ENCODE measurements at regions not wholly inside any gene's neighbourhood (a gene's known extent, or its start where the extent isn't known, plus 50 kb on each side); places are given as distances from the start of the nearest gene placed in this dataset.
"Not testable (repeated sequence)": the region's sequence is repeated elsewhere in the genome, so short reads cannot be mapped to it uniquely, and the experiment has no call there.

- H3K9me3 ChIP-seq (ENCODE audit: insufficient read depth, low read length), result no peaks in the 10 kb centered on the region
- no peak overlapping the region for H3K9ac ChIP-seq (ENCODE audit: insufficient read length, low read depth)
- no peaks in the 10 kb centered on the region for H3K36me3 ChIP-seq (ENCODE audit: insufficient read depth, insufficient read length, low read length)
- no peaks in the 10 kb centered on the region for H3K4me1 ChIP-seq (ENCODE audit: insufficient read depth, insufficient read length)
- H3K4me3 ChIP-seq (ENCODE audit: insufficient read length, low read depth), result no peak overlapping the region
- no peak for DNase-seq (ENCODE audit: low read depth, low spot score)
- H3K27me3 ChIP-seq (ENCODE audit: insufficient read depth, insufficient read length), result no peaks in the 10 kb centered on the region
- no peak for TF ChIP-seq SUZ12 (IDR thresholded peaks at IDR 0.05; ENCODE audit: extremely low read depth, insufficient read depth, insufficient read length)
- TF ChIP-seq YY1 (IDR thresholded peaks at IDR 0.05; ENCODE audit: insufficient read depth, insufficient read length), result no peak
- no peak for TF ChIP-seq ZNF274 (IDR thresholded peaks at IDR 0.05; ENCODE audit: low read depth, low read length)
Observed at GRCh38 chr13:58706421-58706820, 1074.9 kb downstream of the PCDH17 start.

GRCh38 chr13:58712191-58712590 lies 1080.6 kb downstream of the PCDH17 start:
- Histone ChIP-seq H3K9ac (ENCODE audit: insufficient read length, low read depth) (no peak overlapping the region), H3K36me3 (ENCODE audit: insufficient read depth, insufficient read length, low read length) (no peaks in the 10 kb centered on the region), H3K27me3 (ENCODE audit: insufficient read depth, insufficient read length) (no peaks in the 10 kb centered on the region), H3K4me1 (ENCODE audit: insufficient read depth, insufficient read length) (no peaks in the 10 kb centered on the region), H3K4me3 (ENCODE audit: insufficient read length, low read depth) (no peak overlapping the region), H3K9me3 (ENCODE audit: insufficient read depth, low read length) (no peaks in the 10 kb centered on the region)
- TF ChIP-seq YY1 (IDR thresholded peaks at IDR 0.05; ENCODE audit: insufficient read depth, insufficient read length) (no peak), ZNF274 (IDR thresholded peaks at IDR 0.05; ENCODE audit: low read depth, low read length) (no peak), SUZ12 (IDR thresholded peaks at IDR 0.05; ENCODE audit: extremely low read depth, insufficient read depth, insufficient read length) (no peak)
- no peak for DNase-seq (ENCODE audit: low read depth, low spot score)

- not testable (repeated sequence) for H3K36me3 ChIP-seq (ENCODE audit: insufficient read depth, insufficient read length, low read length); H3K4me3 ChIP-seq (ENCODE audit: insufficient read length, low read depth); DNase-seq (ENCODE audit: low read depth, low spot score); H3K9ac ChIP-seq (ENCODE audit: insufficient read length, low read depth); H3K4me1 ChIP-seq (ENCODE audit: insufficient read depth, insufficient read length); H3K9me3 ChIP-seq (ENCODE audit: insufficient read depth, low read length); H3K27me3 ChIP-seq (ENCODE audit: insufficient read depth, insufficient read length)
Observed at GRCh38 chr13:58714016-58714415, 1082.5 kb downstream of the PCDH17 start.

- DNase-seq (ENCODE audit: low read depth, low spot score), result no peak
- no peaks in the 10 kb centered on the region for H3K36me3 ChIP-seq (ENCODE audit: insufficient read depth, insufficient read length, low read length)
- no peak overlapping the region for H3K9ac ChIP-seq (ENCODE audit: insufficient read length, low read depth)
- no peaks in the 10 kb centered on the region for H3K9me3 ChIP-seq (ENCODE audit: insufficient read depth, low read length)
- H3K4me3 ChIP-seq (ENCODE audit: insufficient read length, low read depth), result no peak overlapping the region
- H3K4me1 ChIP-seq (ENCODE audit: insufficient read depth, insufficient read length), result no peaks in the 10 kb centered on the region
- no peaks in the 10 kb centered on the region for H3K27me3 ChIP-seq (ENCODE audit: insufficient read depth, insufficient read length)
- no peak for TF ChIP-seq SUZ12 (IDR thresholded peaks at IDR 0.05; ENCODE audit: extremely low read depth, insufficient read depth, insufficient read length)
- TF ChIP-seq ZNF274 (IDR thresholded peaks at IDR 0.05; ENCODE audit: low read depth, low read length), result no peak
- no peak for TF ChIP-seq YY1 (IDR thresholded peaks at IDR 0.05; ENCODE audit: insufficient read depth, insufficient read length)
Observed at GRCh38 chr13:58721273-58721672, 1089.7 kb downstream of the PCDH17 start.

GRCh38 chr13:58728126-58728525 lies 1096.6 kb downstream of the PCDH17 start:
- Histone ChIP-seq H3K9ac (ENCODE audit: insufficient read length, low read depth) (no peak overlapping the region), H3K27me3 (ENCODE audit: insufficient read depth, insufficient read length) (no peaks in the 10 kb centered on the region), H3K9me3 (ENCODE audit: insufficient read depth, low read length) (no peaks in the 10 kb centered on the region), H3K4me3 (ENCODE audit: insufficient read length, low read depth) (no peak overlapping the region), H3K4me1 (ENCODE audit: insufficient read depth, insufficient read length) (no peaks in the 10 kb centered on the region), H3K36me3 (ENCODE audit: insufficient read depth, insufficient read length, low read length) (no peaks in the 10 kb centered on the region)
- TF ChIP-seq SUZ12 (IDR thresholded peaks at IDR 0.05; ENCODE audit: extremely low read depth, insufficient read depth, insufficient read length) (no peak), YY1 (IDR thresholded peaks at IDR 0.05; ENCODE audit: insufficient read depth, insufficient read length) (no peak), ZNF274 (IDR thresholded peaks at IDR 0.05; ENCODE audit: low read depth, low read length) (no peak)
- DNase-seq (ENCODE audit: low read depth, low spot score), result no peak

DNA sequence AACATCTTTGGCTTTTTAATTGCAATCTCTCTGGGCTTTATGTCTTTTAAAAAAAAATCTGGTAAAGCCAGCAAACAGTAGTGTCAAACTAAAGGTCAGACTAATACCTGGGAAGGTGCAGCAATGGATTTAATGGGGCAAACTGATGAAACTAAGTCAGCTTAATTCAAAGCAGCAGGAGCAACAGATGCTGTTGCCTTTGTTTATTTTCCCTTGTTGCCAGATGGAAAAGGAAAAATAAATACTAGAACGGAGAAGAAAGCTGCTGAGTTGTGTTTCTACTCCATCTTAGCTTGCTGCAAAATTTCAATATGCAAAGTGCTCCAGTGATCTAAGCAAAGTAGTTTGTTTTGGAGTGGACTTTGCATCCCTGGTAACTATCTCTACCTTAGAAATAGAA lies 1097.8 kb downstream of the PCDH17 start:
- Histone ChIP-seq H3K27me3 (ENCODE audit: insufficient read depth, insufficient read length) (no peaks in the 10 kb centered on the region), H3K9me3 (ENCODE audit: insufficient read depth, low read length) (no peaks in the 10 kb centered on the region), H3K9ac (ENCODE audit: insufficient read length, low read depth) (no peak overlapping the region), H3K4me1 (ENCODE audit: insufficient read depth, insufficient read length) (no peaks in the 10 kb centered on the region), H3K36me3 (ENCODE audit: insufficient read depth, insufficient read length, low read length) (no peaks in the 10 kb centered on the region), H3K4me3 (ENCODE audit: insufficient read length, low read depth) (no peak overlapping the region)
- no peak for TF ChIP-seq YY1 (IDR thresholded peaks at IDR 0.05; ENCODE audit: insufficient read depth, insufficient read length)
- DNase-seq (ENCODE audit: low read depth, low spot score), result no peak

DNA sequence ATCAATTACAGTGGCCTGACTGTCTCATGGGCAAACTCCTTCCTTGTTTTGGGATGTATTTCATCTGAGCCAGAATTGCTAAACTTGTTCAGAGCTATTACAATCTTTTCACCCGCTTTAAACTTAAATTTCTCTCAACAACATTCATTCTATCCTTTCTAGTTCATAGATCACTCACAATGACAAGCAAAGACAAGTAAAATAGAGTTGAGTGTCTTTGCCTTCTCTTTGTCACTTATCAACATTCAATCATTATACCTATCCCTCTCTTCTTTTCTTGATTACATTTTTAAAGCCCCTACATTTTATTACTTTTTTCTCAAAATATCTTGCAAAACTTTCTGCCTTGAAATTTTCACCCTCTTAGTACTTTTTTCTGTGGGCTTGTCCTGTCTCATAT lies 1113.1 kb downstream of the PCDH17 start:
- no peaks in the 10 kb centered on the region for H3K9me3 ChIP-seq (ENCODE audit: insufficient read depth, low read length)
- no peaks in the 10 kb centered on the region for H3K27me3 ChIP-seq (ENCODE audit: insufficient read depth, insufficient read length)
- H3K9ac ChIP-seq (ENCODE audit: insufficient read length, low read depth), result no peak overlapping the region
- no peaks in the 10 kb centered on the region for H3K36me3 ChIP-seq (ENCODE audit: insufficient read depth, insufficient read length, low read length)
- H3K4me1 ChIP-seq (ENCODE audit: insufficient read depth, insufficient read length), result no peaks in the 10 kb centered on the region
- DNase-seq (ENCODE audit: low read depth, low spot score), result no peak
- no peak overlapping the region for H3K4me3 ChIP-seq (ENCODE audit: insufficient read length, low read depth)
- TF ChIP-seq YY1 (IDR thresholded peaks at IDR 0.05; ENCODE audit: insufficient read depth, insufficient read length), result no peak
- TF ChIP-seq SUZ12 (IDR thresholded peaks at IDR 0.05; ENCODE audit: extremely low read depth, insufficient read depth, insufficient read length), result no peak
- TF ChIP-seq ZNF274 (IDR thresholded peaks at IDR 0.05; ENCODE audit: low read depth, low read length), result no peak

DNA sequence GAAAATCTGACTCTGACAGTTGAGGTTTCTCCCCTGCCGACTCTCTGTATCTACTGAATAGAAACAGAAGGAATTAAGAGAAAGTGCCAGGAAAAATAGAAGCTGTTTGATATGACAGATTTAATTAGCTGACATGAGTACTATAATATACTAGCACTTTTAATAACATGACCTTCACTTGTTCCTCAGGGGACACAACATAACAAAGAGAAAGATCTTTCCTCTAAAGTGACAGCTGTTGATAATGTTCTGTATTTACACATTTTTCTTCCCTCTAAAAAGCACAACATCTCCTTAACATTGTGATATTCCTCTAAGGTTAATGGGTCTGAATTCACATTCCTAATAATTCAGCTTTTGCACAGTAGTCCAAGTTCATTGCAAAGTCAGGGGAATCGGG lies 1136.0 kb downstream of the PCDH17 start:
- Histone ChIP-seq H3K4me1 (ENCODE audit: insufficient read depth, insufficient read length) (no peaks in the 10 kb centered on the region), H3K27me3 (ENCODE audit: insufficient read depth, insufficient read length) (no peaks in the 10 kb centered on the region), H3K9ac (ENCODE audit: insufficient read length, low read depth) (no peak overlapping the region), H3K4me3 (ENCODE audit: insufficient read length, low read depth) (no peak overlapping the region), H3K9me3 (ENCODE audit: insufficient read depth, low read length) (no peaks in the 10 kb centered on the region), H3K36me3 (ENCODE audit: insufficient read depth, insufficient read length, low read length) (no peaks in the 10 kb centered on the region)
- TF ChIP-seq ZNF274 (IDR thresholded peaks at IDR 0.05; ENCODE audit: low read depth, low read length) (no peak), YY1 (IDR thresholded peaks at IDR 0.05; ENCODE audit: insufficient read depth, insufficient read length) (no peak), SUZ12 (IDR thresholded peaks at IDR 0.05; ENCODE audit: extremely low read depth, insufficient read depth, insufficient read length) (no peak)
- DNase-seq (ENCODE audit: low read depth, low spot score), result no peak

Measured in NT2/D1 (cell line).